GM12865 (cell line): ENCODE measurements at regions not wholly inside any gene's neighbourhood (a gene's known extent, or its start where the extent isn't known, plus 50 kb on each side); places are given as distances from the start of the nearest gene placed in this dataset.

ENCODE experiments used
- DNase-seq: peaks from one replicate; pipeline ENCODE4 v3.0.0; 2010; ENCODE audit warnings: low read depth
- H3K4me3 ChIP-seq: 2 replicates; pipeline ENCODE4 v1.5.1; 2011; ENCODE audit warnings: mild to moderate bottlenecking, low read depth, low read length, control low read depth
- CTCF ChIP-seq: IDR thresholded peaks from 2 replicates; pipeline ENCODE4 v1.5.1; 2011; ENCODE audit warnings: low read length, control low read depth, low read depth, inconsistent platforms; ENCODE audit not compliant: insufficient read depth; ENCODE audit errors: missing control alignments

GRCh38 chr2:138228101-138228500, 263.8 kb downstream of the HNMT start:
- TF ChIP-seq CTCF, result no peak
- no peak overlapping the region for H3K4me3 ChIP-seq
- no peak for DNase-seq

- H3K4me3 ChIP-seq, result no peak overlapping the region
- no peak for TF ChIP-seq CTCF
- no peak for DNase-seq
Observed at GRCh38 chr2:138234265-138234664, 267.3 kb upstream of the SPOPL start.

- DNase-seq, result no peak
- H3K4me3 ChIP-seq, result no peak overlapping the region
- TF ChIP-seq CTCF, result no peak
Observed at GRCh38 chr2:138235041-138235440, 266.5 kb upstream of the SPOPL start.

GRCh38 chr2:138236142-138236541, 265.4 kb upstream of the SPOPL start:
- no peak overlapping the region for H3K4me3 ChIP-seq
- DNase-seq, result no peak
- TF ChIP-seq CTCF, result no peak

GRCh38 chr2:138237667-138238384, 263.7 kb upstream of the SPOPL start:
- no peak for DNase-seq
- no peak overlapping the region for H3K4me3 ChIP-seq
- no peak for TF ChIP-seq CTCF

- DNase-seq, result peak; percentile 25
- no peak overlapping the region for H3K4me3 ChIP-seq
- no peak for TF ChIP-seq CTCF
Observed at GRCh38 chr2:138238908-138239307, 262.7 kb upstream of the SPOPL start.

- no peak for DNase-seq
- TF ChIP-seq CTCF, result no peak
- no peak overlapping the region for H3K4me3 ChIP-seq
Observed at GRCh38 chr2:138239902-138240491, 261.6 kb upstream of the SPOPL start.
